NCI-H82 treated with DMSO at 0.1 percent for 48 hours (cell line): ENCODE measurements at regions not wholly inside any gene's neighbourhood (a gene's known extent, or its start where the extent isn't known, plus 50 kb on each side); places are given as distances from the start of the nearest gene placed in this dataset.

Experiments
- DNase-seq: peaks from one replicate; lab custom pipeline; 2025; ENCODE audit not compliant: unreplicated experiment; lab: John Stamatoyannopoulos, UW

- DNase-seq: no peak
These were observed 51.3 kb downstream of the GADD45G start for GRCh38 chr9:89655990-89656657.

DNA sequence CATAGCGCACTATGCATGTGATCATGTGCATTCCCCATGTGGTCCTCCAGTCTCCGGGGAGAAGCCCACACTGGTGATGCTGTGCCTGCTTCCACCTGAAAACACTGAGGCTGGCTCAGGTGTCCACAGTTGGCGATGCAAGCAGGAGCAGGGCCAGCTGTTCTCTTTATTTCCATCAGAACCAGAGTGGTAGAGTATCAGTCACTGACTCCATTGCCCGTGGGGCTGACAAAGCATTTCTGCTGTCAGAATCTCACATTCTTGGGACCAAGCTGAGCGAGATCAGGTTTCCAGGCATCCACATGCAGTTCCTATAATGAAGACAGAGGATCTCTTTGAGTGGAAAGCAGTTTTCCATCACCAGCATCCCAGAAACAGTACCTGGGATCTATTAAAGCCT lies 52.5 kb downstream of the GADD45G start:
- DNase-seq: no peak

DNA sequence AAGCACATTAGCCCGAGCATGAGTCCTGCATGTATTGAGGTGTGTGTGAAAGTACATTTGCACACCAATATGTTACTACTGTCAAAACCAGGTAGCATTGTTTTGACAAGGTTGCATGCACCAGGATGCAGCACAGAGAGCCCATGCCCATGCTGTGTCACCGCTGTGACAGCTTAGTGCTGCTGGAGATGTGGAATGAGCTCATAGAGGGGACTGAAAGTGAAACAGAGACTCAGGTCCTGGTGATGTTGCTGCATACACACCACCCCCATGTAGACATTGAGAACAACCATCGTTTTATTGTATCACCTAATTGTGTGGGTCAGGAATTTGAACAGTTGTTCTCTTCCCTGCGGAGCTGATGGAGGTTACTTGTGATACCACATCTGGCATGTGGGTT lies 53.0 kb downstream of the GADD45G start:
- DNase-seq: no peak

GRCh38 chr9:89658401-89658800 lies 53.6 kb downstream of the GADD45G start:
- DNase-seq: no peak

- no peak for DNase-seq
These were observed 54.1 kb downstream of the GADD45G start for GRCh38 chr9:89658931-89659330.

DNA sequence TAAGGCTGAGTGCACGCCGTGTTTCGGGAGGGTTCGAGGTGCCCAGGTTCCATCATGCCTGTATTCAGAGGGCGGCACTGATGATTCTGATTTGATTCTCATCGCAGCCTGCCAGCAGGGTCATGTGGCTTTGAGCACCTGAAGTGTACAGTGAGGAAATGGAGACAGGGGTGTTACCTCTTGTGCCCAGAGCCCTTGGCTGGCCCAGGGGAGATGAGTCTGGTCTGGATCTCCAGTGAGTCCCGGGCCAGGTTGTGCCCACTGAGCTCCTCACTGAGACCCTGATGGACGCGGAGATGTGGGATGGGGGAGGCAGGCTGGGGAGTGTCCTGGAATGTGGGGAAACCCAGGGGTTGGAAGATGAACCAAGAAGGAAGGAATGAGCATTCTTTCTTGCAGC lies 54.7 kb downstream of the GADD45G start:
- DNase-seq: no peak

DNA sequence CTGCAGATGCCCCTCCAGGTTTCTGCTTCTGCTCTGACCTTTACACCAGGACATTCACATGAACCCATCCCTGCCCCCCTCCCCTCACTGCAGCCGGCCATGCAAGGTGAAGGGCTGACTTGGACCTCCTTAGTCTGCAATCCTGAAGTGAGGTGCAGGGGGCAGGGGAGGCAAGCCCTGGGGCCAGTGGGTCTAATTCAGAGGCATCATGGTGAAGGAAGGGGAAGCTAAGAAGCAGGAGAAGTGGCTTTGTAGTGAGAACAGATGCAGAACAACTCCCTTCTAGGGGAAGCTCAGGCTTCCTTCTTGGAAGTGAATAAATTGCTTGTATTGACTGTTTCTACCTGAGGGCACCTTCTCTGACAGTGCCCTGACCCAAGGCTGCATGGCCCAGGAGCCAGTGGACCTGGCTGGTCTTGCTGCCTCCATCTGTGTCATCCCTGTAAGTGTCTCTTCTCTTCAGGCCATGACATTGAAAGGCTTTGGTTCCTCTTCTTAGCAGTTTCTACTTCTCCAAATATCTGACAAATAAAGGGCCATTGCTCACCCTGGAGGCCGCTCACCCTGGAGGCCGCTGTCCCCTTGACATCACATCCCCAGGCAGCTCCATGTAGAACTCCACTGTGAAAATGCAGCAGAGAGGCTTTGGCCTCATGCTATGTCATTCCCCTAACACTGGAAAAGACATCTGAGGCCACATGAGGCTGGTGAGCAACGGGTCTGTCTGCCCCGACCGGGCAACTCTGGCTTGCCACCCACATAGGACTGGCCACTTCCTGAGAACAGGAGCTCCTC lies 55.3 kb downstream of the GADD45G start:
- DNase-seq: no peak

DNA sequence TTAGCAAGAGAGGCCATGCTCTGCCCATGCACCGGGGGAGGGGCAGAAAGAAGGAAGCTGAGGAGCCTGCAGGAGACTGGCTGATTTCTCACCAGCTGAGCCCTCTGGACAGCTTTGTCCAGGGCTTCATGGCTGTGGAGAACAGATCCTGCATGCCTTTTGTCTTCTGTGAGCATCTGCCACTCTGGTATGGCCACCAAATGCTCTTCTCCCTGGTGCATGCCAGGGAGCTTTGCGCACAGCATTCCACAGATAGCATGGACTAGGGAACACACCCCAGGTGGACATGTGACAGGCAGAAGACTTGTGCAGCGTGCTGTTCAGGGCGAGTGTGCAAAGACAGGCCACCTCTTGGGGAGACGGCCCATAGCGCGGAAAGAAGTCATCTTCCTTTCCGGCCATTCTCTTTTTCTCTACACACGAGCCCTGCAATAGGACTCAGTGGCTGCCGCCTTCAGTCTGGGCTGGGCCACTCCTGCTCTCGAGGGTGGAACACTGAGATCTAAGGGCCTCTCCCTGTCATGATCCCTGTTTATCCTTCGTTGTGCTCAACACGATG lies 56.7 kb downstream of the GADD45G start:
- no peak for DNase-seq

- DNase-seq: peak; percentile 90
These were observed 57.3 kb downstream of the GADD45G start for GRCh38 chr9:89661956-89662717.

DNA sequence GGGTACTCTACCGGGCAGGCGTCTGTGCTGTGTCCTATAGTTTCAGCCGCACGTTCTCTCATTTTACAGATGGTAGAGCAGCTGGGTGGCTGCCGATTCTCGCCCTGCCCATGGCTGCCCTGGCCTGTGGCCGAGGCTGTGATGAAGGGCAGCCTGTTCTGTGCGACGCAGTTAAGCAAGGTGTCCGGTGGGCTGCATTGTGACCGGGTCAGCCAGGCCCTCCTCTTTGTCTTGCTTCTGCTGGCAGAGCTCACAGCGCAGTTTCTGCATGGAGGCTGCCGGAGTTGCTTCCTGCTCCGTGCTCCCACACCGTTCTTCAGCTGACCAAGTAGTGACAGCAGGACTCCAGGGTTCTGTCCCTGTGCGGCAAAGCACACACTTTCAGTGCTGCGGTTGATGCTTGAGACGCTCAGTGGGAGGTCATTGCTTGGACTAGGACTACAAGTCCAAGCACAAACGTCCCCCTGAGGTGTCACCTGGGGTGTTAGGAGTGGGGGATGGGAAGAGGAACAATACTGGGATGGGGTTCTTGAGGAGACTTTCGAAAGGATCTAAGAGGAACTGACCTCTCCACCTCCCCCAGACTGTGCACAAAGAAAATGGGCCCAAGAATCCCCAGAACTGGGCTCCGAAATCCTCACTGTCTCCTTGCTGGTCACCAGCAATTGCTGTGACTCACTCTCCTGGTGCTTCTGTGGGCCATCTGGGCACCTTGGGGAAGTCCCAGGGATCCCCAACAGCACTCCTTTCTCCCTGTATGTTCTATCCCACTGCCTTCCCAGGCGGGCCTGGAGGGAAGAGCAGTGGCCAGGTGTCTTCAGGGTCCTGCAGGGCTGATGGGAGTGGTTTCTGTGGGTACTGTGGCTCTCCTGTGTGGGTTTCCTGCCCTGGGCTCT lies 58.2 kb downstream of the GADD45G start:
- DNase-seq: no peak

- DNase-seq: no peak
These were observed 58.8 kb downstream of the GADD45G start for GRCh38 chr9:89663614-89663970.

DNA sequence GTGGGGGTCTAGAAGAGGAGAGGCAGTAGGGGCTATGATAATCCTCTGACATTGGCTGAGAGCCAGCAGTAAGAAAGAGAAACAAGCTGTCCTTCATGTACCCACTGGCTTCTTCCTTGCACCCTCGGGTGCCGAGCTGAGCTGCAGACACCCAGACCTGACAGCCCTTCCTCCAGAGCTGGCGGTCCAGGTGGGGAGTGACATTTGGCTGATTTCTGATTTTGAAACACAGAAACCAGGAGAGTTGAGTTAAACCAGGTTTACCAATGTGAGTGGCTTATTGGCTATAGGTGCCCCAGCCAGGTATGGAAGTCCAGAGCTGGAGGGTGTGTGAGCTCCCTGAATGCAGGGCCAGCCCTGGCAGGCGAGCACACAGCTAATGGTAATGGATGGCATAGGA lies 59.2 kb downstream of the GADD45G start:
- peak; percentile 24 for DNase-seq

DNA sequence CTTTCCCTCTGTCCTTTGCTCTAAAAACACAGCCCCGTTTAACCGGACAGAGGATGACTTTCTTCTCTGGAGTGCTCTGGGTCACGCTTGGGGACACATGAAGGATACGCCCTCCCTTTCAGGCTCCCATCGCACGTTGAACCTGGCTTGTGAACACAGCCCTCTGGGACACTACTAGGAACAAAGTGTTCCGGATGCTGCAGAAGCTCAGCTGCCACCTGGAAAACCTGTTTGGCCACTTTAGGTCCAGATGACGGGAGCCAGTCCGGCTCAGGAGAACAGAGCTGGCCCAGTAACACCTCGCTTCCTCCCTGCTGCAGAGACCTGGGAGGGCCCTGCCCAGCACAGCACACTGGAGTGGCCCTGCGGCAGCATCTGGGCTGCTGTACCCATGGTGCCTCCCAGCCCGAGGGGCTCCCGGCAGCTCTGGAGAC lies 60.1 kb downstream of the GADD45G start:
- DNase-seq: no peak

DNA sequence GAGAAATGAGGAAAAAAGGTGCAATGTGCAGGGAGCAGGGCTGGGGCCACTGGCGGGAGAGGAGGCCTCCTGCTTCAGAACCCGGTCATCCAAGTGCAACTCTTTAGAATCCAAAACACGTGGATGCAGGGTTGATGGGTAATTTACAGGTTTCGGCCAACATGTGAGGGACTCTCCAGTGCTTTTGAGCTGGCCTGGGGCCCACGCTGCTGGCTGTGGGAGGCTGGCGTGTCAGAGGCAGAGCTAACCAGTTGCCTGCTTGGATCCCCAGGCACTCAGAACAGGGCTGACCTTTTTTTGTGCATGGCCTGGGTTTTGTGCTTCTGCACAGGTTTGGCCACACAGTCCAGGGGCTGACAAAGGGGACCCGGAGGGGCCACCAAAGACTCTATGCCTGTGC lies 61.6 kb downstream of the GADD45G start:
- DNase-seq: no peak

DNA sequence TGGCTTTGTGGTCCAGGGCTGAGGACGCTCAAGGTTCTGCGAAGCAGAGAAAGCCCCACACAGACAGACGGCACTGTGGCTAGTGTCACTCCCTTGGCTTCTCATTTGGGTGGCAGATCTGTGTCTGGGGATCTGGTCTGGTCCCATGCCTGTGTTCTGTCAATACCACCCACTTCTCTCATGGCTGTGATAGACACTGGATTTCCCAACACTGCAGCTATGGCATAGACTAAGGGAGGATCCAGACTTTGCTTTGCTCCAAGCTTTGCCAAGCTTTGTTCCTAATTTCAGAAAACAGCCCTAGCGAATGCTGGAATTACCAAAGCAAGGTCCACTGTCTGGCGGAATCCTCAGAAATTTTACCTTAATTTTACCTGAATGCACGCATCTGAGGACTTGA lies 62.1 kb downstream of the GADD45G start:
- DNase-seq: no peak

GRCh38 chr9:89667726-89668125 lies 62.9 kb downstream of the GADD45G start:
- no peak for DNase-seq

GRCh38 chr9:89668216-89668865 lies 63.5 kb downstream of the GADD45G start:
- no peak for DNase-seq

- DNase-seq: no peak
These were observed 64.0 kb downstream of the GADD45G start for GRCh38 chr9:89668866-89669246.

GRCh38 chr9:89669361-89669842 lies 64.6 kb downstream of the GADD45G start:
- DNase-seq: no peak

DNA sequence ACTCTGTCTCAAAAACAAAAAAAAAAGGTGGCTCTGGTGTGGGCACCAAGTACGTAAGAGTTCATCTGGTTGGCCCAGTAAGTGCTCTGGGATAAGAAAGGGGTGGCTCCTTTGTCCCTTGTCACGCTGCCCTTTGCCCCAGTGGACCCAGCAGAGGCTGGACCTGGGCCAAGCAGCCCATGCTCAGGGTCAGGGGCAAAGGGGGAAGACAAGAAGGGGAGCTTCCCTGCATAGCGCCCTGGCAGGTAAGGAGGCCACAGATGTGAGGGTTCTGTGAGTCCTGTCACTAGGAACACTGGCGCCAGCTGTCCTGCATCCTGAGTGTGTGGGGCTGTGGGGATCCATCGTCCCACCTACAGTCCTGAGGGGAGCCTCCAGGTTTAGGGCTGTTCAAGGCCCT lies 65.3 kb downstream of the GADD45G start:
- DNase-seq: no peak
